Fibroblast of the aortic adventitia (primary cell): ENCODE measurements at regions not wholly inside any gene's neighbourhood (a gene's known extent, or its start where the extent isn't known, plus 50 kb on each side); places are given as distances from the start of the nearest gene placed in this dataset.

Experiments
- DNase-seq: peaks from one replicate; pipeline ENCODE4 v3.0.0-alpha.2; 2010; ENCODE audit warnings: low read depth
- H3K4me3 ChIP-seq: 2 replicates; pipeline ENCODE4 v1.5.1; 2011; ENCODE audit warnings: low read depth, mild to moderate bottlenecking, control low read depth, low read length, moderate library complexity
- CTCF ChIP-seq: IDR thresholded peaks from 2 replicates; pipeline ENCODE4 v1.5.1; 2011; ENCODE audit warnings: mild to moderate bottlenecking, low read length, control low read depth, inconsistent platforms; ENCODE audit not compliant: insufficient read depth

- no peak for DNase-seq
- no peak for TF ChIP-seq CTCF
- no peak overlapping the region for H3K4me3 ChIP-seq
These were observed 65.3 kb upstream of the FSTL1 start for GRCh38 chr3:120516136-120516535.

- no peak overlapping the region for H3K4me3 ChIP-seq
- DNase-seq, result no peak
- no peak for TF ChIP-seq CTCF
These were observed 61.9 kb upstream of the FSTL1 start for GRCh38 chr3:120512655-120513054.

GRCh38 chr3:120506828-120507774 lies 56.3 kb upstream of the FSTL1 start:
- DNase-seq, result peak; percentile 78

GRCh38 chr3:120506076-120506827 lies 55.5 kb upstream of the FSTL1 start:
- peak; percentile 62 for DNase-seq
- H3K4me3 ChIP-seq, result no peak overlapping the region

More at GRCh38 chr3:120506828-120507774, 56.3 kb upstream of the FSTL1 start:
- H3K4me3 ChIP-seq, result no peak overlapping the region
- TF ChIP-seq CTCF, result peak; percentile 79

GRCh38 chr3:120503727-120504616 lies 53.2 kb upstream of the FSTL1 start:
- H3K4me3 ChIP-seq, result no peak overlapping the region
- no peak for DNase-seq
- no peak for TF ChIP-seq CTCF

More at GRCh38 chr3:120506076-120506827, 55.5 kb upstream of the FSTL1 start:
- TF ChIP-seq CTCF, result no peak

GRCh38 chr3:120502116-120502515 lies 51.3 kb upstream of the FSTL1 start:
- no peak overlapping the region for H3K4me3 ChIP-seq
- TF ChIP-seq CTCF, result no peak
- DNase-seq, result no peak
